ENCODE measurements at regions not wholly inside any gene's neighbourhood (a gene's known extent, or its start where the extent isn't known, plus 50 kb on each side); places are given as distances from the start of the nearest gene placed in this dataset.

DNA sequence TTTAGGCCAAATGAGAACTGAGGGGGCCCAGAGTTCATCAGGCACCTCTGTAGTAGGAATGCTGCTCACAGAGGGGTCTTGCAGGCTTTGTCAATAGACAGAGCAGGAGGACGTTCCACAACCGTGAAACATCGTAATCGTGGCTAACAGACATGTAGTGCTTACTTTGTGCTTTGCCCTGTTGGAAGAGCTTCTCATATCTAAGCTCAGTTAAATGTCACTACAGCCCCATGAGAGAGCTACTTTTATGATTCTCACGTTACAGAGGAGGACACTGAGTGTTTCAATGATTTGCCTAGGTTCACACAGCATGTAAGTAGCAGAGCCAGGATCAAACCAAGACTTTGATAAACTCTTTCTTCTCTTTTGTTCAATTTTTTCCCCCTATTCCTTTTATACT lies 136.6 kb downstream of the MYCN start:
- no peak for TF ChIP-seq POLR2A (IDR thresholded peaks at IDR 0.05)
- TF ChIP-seq, protein P1, sequence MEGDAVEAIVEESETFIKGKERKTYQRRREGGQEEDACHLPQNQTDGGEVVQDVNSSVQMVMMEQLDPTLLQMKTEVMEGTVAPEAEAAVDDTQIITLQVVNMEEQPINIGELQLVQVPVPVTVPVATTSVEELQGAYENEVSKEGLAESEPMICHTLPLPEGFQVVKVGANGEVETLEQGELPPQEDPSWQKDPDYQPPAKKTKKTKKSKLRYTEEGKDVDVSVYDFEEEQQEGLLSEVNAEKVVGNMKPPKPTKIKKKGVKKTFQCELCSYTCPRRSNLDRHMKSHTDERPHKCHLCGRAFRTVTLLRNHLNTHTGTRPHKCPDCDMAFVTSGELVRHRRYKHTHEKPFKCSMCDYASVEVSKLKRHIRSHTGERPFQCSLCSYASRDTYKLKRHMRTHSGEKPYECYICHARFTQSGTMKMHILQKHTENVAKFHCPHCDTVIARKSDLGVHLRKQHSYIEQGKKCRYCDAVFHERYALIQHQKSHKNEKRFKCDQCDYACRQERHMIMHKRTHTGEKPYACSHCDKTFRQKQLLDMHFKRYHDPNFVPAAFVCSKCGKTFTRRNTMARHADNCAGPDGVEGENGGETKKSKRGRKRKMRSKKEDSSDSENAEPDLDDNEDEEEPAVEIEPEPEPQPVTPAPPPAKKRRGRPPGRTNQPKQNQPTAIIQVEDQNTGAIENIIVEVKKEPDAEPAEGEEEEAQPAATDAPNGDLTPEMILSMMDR (IDR thresholded peaks at IDR 0.05): no peak

All from thyroid gland (tissue), 4 donors.